ENCODE measurements at regions not wholly inside any gene's neighbourhood (a gene's known extent, or its start where the extent isn't known, plus 50 kb on each side); places are given as distances from the start of the nearest gene placed in this dataset.
A peak's percentile ranks its signal among the peaks of the same experiment; 100 is the strongest.

- no peak for TF ChIP-seq CTCF (conservative IDR thresholded peaks at IDR 0.05)
- Mint-ChIP-seq H3K36me3 (no peaks in the 10 kb centered on the region), H3K9me3 (no peaks in the 10 kb centered on the region), H3K4me3 (no peak overlapping the region), H3K4me1 (ENCODE audit: unreplicated experiment) (no peaks in the 10 kb centered on the region), H3K27ac (no peak overlapping the region), H3K27me3 (peaks cover 4% of the 10 kb centered on the region)
- DNase-seq (ENCODE audit: extremely low spot score, unreplicated experiment): no peak
Observed at GRCh38 chr12:60930151-60930550, 1330.1 kb upstream of the USP15 start.

GRCh38 chr12:60935981-60936761, 1324.0 kb upstream of the USP15 start:
- Mint-ChIP-seq H3K9me3 (no peaks in the 10 kb centered on the region), H3K4me1 (ENCODE audit: unreplicated experiment) (no peaks in the 10 kb centered on the region), H3K36me3 (no peaks in the 10 kb centered on the region), H3K27me3 (no peaks in the 10 kb centered on the region), H3K27ac (no peak overlapping the region), H3K4me3 (no peak overlapping the region)
- DNase-seq (ENCODE audit: extremely low spot score, unreplicated experiment): no peak
- TF ChIP-seq CTCF (conservative IDR thresholded peaks at IDR 0.05): no peak

- Mint-ChIP-seq H3K27ac (no peak overlapping the region), H3K36me3 (no peaks in the 10 kb centered on the region), H3K27me3 (peaks cover 3% of the 10 kb centered on the region)
Observed at GRCh38 chr12:60947533-60947932, 1312.7 kb upstream of the USP15 start.

GRCh38 chr12:60967128-60967527, 1293.1 kb upstream of the USP15 start:
- TF ChIP-seq CTCF (conservative IDR thresholded peaks at IDR 0.05): no peak
- Mint-ChIP-seq H3K4me1 (ENCODE audit: unreplicated experiment) (no peaks in the 10 kb centered on the region), H3K27me3 (no peaks in the 10 kb centered on the region), H3K4me3 (no peak overlapping the region), H3K9me3 (no peaks in the 10 kb centered on the region), H3K36me3 (no peaks in the 10 kb centered on the region), H3K27ac (no peak overlapping the region)
- no peak for DNase-seq (ENCODE audit: extremely low spot score, unreplicated experiment)

More at GRCh38 chr12:60947533-60947932, 1312.7 kb upstream of the USP15 start:
- no peak overlapping the region for H3K4me3 Mint-ChIP-seq
- peaks cover 5% of the 10 kb centered on the region for H3K4me1 Mint-ChIP-seq (ENCODE audit: unreplicated experiment)
- no peak for TF ChIP-seq CTCF (conservative IDR thresholded peaks at IDR 0.05)
- H3K9me3 Mint-ChIP-seq: no peaks in the 10 kb centered on the region
- DNase-seq (ENCODE audit: extremely low spot score, unreplicated experiment): no peak

- H3K4me1 Mint-ChIP-seq (ENCODE audit: unreplicated experiment): no peaks in the 10 kb centered on the region
- no peak overlapping the region for H3K4me3 Mint-ChIP-seq
- H3K36me3 Mint-ChIP-seq: no peaks in the 10 kb centered on the region
- peak; percentile 64 for TF ChIP-seq CTCF (conservative IDR thresholded peaks at IDR 0.05)
- H3K27me3 Mint-ChIP-seq: no peaks in the 10 kb centered on the region
- no peaks in the 10 kb centered on the region for H3K9me3 Mint-ChIP-seq
- no peak for DNase-seq (ENCODE audit: extremely low spot score, unreplicated experiment)
- no peak overlapping the region for H3K27ac Mint-ChIP-seq
Observed at GRCh38 chr12:60977966-60978365, 1282.2 kb upstream of the USP15 start.
